Panc1 (cell line): ENCODE measurements at regions not wholly inside any gene's neighbourhood (a gene's known extent, or its start where the extent isn't known, plus 50 kb on each side); places are given as distances from the start of the nearest gene placed in this dataset.

Source experiments
- ATAC-seq: fragments of 200-7000 bp; cut with Tn5 transposase; 2 replicates; pipeline ENCODE4 v1.9.1; 2020; ENCODE audit warnings: mild to moderate bottlenecking, moderate library complexity
- BruUV-seq: library from RNA; stranded (reverse); fragments of 400-500 nt; replicated peaks from 2 replicates; lab custom pipeline; 2021; lab: Mats Ljungman, UMichigan
- CTCF ChIA-PET: fragments of 300-600 bp; sonication (Branson Sonifier 250); formaldehyde crosslinking; loops from one replicate; lab custom pipeline; 2022; ENCODE audit warnings: antibody characterized with exemption; lab: Charles Lee
- POLR2A ChIA-PET: fragments of 300-600 bp; sonication (Branson Sonifier 250); formaldehyde crosslinking; loops from one replicate; lab custom pipeline; 2022; ENCODE audit warnings: antibody characterized with exemption; lab: Charles Lee
- DNase-seq: peaks from one replicate; pipeline ENCODE4 v3.0.0-alpha.2; 2010; ENCODE audit warnings: low read depth, low spot score
- H3K27ac ChIP-seq: 2 replicates; pipeline ENCODE4 v1.5.1; 2011; ENCODE audit warnings: mild to moderate bottlenecking, low read length, inconsistent platforms
- H3K27me3 ChIP-seq: fragments of 200-500 bp; sonication (Bioruptor generic); 2 replicates; pipeline ENCODE4 v1.6.0; 2014; ENCODE audit warnings: low read length, inconsistent platforms; ENCODE audit not compliant: control insufficient read depth, insufficient read depth
- H3K36me3 ChIP-seq: fragments of 200-500 bp; sonication (Bioruptor generic); 2 replicates; pipeline ENCODE4 v1.5.1; 2014; ENCODE audit warnings: inconsistent platforms, mild to moderate bottlenecking, low read length, moderate library complexity; ENCODE audit not compliant: control insufficient read depth, insufficient read depth
- H3K4me1 ChIP-seq: 2 replicates; pipeline ENCODE4 v1.5.1; 2011; ENCODE audit warnings: inconsistent platforms, mild to moderate bottlenecking, low read length, moderate library complexity; ENCODE audit not compliant: control insufficient read depth, insufficient read depth
- H3K4me3 ChIP-seq, 2 experiments: 2 replicates each; pipeline ENCODE4 v1.5.1; 2011 to 2012; ENCODE audit warnings: low read depth in 2 of 2, low read length in 2 of 2, mild to moderate bottlenecking in 2 of 2, inconsistent platforms in 1 of 2, moderate library complexity in 1 of 2
- H3K9me3 ChIP-seq: fragments of 200-500 bp; sonication (Bioruptor generic); 2 replicates; pipeline ENCODE4 v1.5.1; 2014; ENCODE audit warnings: low read depth, mild to moderate bottlenecking, inconsistent platforms, low read length, moderate library complexity; ENCODE audit not compliant: control insufficient read depth, insufficient read depth
- CTCF ChIP-seq: fragments of 450-650 bp; IDR thresholded peaks from 2 replicates; pipeline ENCODE4 v1.5.1; 2017; ENCODE audit warnings: mild to moderate bottlenecking
- POLR2AphosphoS5 ChIP-seq: IDR thresholded peaks from 2 replicates; pipeline ENCODE4 v1.6.1; 2012; ENCODE audit warnings: mild to moderate bottlenecking, low read depth, low read length, moderate library complexity
- REST ChIP-seq, 2 experiments: IDR thresholded peaks; 2 replicates each; pipeline ENCODE4 v1.6.1; 2011 to 2012; ENCODE audit warnings: low read depth in 2 of 2, control low read depth in 1 of 2, low read length in 1 of 2, mild to moderate bottlenecking in 1 of 2, moderate library complexity in 1 of 2; ENCODE audit not compliant: insufficient read depth in 1 of 2
- SIN3A ChIP-seq: IDR thresholded peaks from 2 replicates; pipeline ENCODE4 v1.6.1; 2012; ENCODE audit warnings: low read depth, mild to moderate bottlenecking, low read length, moderate library complexity, borderline replicate concordance; ENCODE audit not compliant: insufficient read depth
- TCF7L2 ChIP-seq: IDR thresholded peaks from 2 replicates; pipeline ENCODE4 v1.6.1; 2011; ENCODE audit warnings: mild to moderate bottlenecking, low read depth, low read length, inconsistent platforms
- in situ Hi-C: cut with HindIII; loops from 2 replicates; pipeline ENCODE4 v1.10.0; 2016; ENCODE audit warnings: low sequenced_read_pairs, low pct_unique_long_range_greater_than_20kb
- intact Hi-C: fragments of 100-400 bp; cut with micrococcal nuclease; formaldehyde crosslinking; loops from one replicate; pipeline ENCODE4 v1.10.0; 2022; ENCODE audit not compliant: unreplicated experiment

GRCh38 chr5:21574961-21575360, 1278.2 kb downstream of the CDH12 start:
- CTCF ChIA-PET = no interaction called here
- in situ Hi-C loops = no loop called here

GRCh38 chr5:21574438-21574837, 1278.7 kb downstream of the CDH12 start:
- in situ Hi-C loops (no loop called here), intact Hi-C loops (no loop called here)
- no peak overlapping the region for H3K27ac ChIP-seq
- ATAC-seq = no peak
- no TSS peak for BruUV-seq
- DNase-seq = no peak
- no peak for TF ChIP-seq CTCF
- TF ChIP-seq REST (IDR thresholded peaks at IDR 0.05; ENCODE audit: insufficient read depth in 1 of 2, low read depth in 2 of 2, low read length in 1 of 2) = no peak
- no peak for TF ChIP-seq POLR2AphosphoS5
- TF ChIP-seq TCF7L2 = no peak
- TF ChIP-seq SIN3A = no peak
- no peaks in the 10 kb centered on the region for H3K36me3 ChIP-seq
- CTCF ChIA-PET = no interaction called here
- H3K27me3 ChIP-seq = no peaks in the 10 kb centered on the region
- no peak overlapping the region for H3K4me3 ChIP-seq
- POLR2A ChIA-PET = no interaction called here
- H3K9me3 ChIP-seq = no peaks in the 10 kb centered on the region
- H3K4me1 ChIP-seq = no peaks in the 10 kb centered on the region

More at GRCh38 chr5:21574961-21575360, 1278.2 kb downstream of the CDH12 start:
- ATAC-seq (no peak), DNase-seq (no peak)
- BruUV-seq = no TSS peak
- H3K27me3 ChIP-seq = no peaks in the 10 kb centered on the region
- intact Hi-C loops = no loop called here
- H3K27ac ChIP-seq = no peak overlapping the region
- no peak overlapping the region for H3K4me3 ChIP-seq
- H3K36me3 ChIP-seq = no peaks in the 10 kb centered on the region
- POLR2A ChIA-PET = no interaction called here
- TF ChIP-seq CTCF = no peak
- TF ChIP-seq POLR2AphosphoS5 = no peak
- no peak for TF ChIP-seq SIN3A
- no peak for TF ChIP-seq REST (IDR thresholded peaks at IDR 0.05; ENCODE audit: insufficient read depth in 1 of 2, low read depth in 2 of 2, low read length in 1 of 2)
- TF ChIP-seq TCF7L2 = no peak
- no peaks in the 10 kb centered on the region for H3K4me1 ChIP-seq
- H3K9me3 ChIP-seq = no peaks in the 10 kb centered on the region
